NCI-H1930 (cell line): ENCODE measurements at regions not wholly inside any gene's neighbourhood (a gene's known extent, or its start where the extent isn't known, plus 50 kb on each side); places are given as distances from the start of the nearest gene placed in this dataset.

Source experiments
- DNase-seq, 2 experiments: peaks; one replicate each; lab custom pipeline; 2025; lab: John Stamatoyannopoulos, UW

DNA sequence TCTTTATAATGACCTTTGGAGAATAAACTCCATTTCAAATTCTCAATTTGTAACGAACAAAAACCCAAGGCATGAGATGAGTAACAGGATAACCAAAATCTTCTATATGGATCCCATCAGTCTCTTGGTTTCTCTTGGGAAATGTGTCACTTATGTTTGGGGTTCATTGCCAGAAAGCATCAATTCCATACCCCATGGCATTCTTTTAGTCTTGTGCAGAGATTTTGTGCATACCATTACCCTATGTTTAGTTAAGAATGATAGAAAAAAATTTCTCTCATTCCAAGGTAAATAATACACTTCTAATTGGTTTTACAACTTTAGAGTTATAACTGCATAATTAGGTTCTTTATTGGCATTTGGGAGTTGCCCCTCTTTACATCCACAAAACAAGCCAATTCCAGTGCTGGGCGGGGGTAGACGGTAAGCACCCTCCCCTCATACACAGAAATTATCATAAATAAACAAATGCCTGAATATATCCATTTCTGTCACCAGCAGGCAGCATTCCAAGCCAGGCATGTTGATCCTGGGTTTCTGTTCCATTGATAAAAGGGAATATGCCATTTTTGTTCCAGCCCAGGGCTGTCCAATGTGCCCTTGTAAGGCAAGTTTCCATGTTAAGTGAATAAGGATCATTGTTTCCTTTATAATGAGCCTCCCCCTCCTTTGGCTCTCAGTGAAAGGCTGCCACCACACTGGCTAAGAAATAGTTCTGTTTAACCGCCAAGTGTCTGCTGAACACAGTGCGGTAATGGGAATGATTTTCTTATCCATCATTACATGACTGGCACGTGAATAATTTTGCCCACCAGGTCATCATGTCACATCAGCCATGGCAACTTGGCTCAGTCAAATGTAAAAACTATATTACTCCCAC, 680.1 kb upstream of the ZEB2 start:
- DNase-seq, result no peak

DNA sequence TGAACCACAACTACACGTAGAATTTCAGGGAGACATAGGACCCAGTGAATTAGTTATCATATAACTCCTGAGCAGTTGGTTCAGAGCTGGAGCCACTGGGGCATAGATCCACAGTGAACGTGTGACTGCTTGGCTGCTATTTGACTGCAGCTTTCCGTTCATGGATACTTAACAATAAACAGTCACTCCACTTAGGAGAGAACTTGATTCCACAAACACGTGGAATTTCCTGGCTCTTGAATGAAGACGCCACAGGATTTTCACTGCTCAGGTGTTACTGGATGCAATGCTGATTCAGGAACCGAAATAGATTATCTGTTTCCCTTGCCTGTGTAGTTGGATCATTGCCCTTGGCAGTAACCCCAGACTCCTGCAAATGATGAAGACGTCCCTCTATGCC, 679.1 kb upstream of the ZEB2 start:
- peak in 1 of 2 experiments; percentile 15 for DNase-seq

DNA sequence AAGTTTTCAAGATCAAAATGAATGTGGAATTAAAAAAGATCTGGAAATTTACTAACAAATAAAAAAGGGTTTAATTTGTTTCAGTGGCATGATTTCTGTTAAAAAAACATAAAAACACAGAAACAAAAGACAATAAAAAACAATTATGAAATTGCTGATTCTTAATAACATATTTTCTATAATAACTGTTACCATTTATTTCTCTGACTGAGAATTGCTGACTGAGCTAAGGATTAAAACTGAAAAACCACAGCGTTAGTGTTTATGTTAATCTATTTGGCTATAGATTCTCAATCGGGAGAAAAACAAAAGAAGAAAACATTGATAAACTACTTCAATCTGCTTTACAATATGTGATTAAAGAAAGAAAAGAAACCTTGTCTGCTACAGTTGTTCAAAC, 678.6 kb upstream of the ZEB2 start:
- no peak for DNase-seq

DNA sequence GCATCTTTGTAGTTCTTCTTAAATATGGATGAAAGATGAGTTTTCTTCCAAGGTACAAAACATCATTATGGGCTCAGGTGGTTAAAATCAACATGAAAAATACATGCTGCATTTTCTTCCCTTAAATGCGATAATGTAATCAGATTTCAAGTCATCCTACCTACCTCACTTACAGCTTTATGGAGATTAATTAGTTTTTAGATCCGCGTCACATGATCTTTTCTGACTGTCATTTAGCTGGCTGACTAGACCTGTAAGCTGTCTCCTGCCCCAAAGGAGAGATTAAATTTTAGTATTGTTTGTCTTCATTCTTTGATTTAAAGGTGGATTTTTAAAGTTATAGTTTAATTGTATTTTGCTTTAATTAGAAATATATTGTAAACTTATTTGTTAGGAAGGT, 678.0 kb upstream of the ZEB2 start:
- peak in 1 of 2 experiments; percentile 46 for DNase-seq

DNA sequence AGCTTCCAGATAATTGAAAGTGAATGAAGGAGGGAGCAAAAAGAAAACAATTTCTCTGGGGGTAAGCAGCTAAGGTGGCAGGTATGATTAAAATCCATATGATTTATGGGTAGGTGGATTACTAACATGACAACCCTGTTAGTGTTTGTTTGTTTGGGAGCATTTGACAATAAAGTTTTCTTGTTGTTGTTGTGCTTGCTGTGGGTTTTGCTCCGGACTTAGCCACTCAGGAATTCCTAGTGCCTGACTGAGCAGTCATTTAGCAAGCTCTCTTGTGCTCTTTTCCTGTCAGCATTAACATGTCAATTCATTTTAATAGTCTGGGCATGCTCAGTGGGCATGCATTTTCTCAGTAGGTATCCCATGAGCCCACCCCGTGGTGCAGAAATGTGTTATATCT, 674.8 kb upstream of the ZEB2 start:
- no peak for DNase-seq

GRCh38 chr2:145190031-145190703, 670.2 kb upstream of the ZEB2 start:
- no peak for DNase-seq

- DNase-seq, result no peak
Observed at GRCh38 chr2:145186303-145186702, 666.4 kb upstream of the ZEB2 start.

DNA sequence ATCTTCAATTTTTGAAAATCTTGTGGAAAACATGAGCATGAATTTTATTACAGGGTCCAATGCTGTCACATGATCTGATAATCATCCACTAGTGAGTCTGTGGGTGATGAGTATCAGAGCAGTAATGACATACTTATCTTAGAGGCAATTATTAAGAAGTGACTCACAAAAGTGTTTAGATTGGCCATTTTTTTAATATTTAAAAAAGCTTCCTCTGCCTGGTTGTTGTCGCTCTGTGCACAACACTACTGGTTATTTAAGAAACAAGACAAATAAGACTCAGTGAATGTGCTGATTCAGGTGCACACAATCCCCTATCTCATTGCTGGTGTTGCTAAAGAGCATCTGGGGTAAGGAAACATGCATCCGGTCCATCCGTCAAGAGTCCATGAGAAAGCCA, 665.8 kb upstream of the ZEB2 start:
- no peak for DNase-seq

GRCh38 chr2:145184741-145185651, 665.1 kb upstream of the ZEB2 start:
- no peak for DNase-seq

GRCh38 chr2:145169285-145169684, 649.4 kb upstream of the ZEB2 start:
- DNase-seq, result no peak

DNA sequence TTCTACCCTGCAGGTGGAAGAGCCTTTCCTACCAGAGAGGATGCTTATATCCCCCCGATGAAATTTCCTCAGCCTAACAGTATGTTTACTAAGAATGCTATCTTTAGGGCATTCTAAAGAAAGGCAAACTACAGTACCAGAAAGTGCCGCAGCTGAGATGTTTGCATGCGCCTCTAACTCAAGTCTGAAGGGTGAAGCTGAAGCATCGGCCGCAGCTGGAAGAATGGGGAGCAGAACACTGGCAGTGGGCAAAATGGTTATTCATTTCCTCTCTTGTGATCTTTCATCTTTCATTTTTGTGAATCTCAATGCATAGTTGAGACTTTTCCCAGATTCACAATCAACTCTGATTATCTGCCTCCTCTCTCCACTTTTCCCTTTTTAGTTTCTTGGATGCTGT, 648.2 kb upstream of the ZEB2 start:
- no peak for DNase-seq

DNA sequence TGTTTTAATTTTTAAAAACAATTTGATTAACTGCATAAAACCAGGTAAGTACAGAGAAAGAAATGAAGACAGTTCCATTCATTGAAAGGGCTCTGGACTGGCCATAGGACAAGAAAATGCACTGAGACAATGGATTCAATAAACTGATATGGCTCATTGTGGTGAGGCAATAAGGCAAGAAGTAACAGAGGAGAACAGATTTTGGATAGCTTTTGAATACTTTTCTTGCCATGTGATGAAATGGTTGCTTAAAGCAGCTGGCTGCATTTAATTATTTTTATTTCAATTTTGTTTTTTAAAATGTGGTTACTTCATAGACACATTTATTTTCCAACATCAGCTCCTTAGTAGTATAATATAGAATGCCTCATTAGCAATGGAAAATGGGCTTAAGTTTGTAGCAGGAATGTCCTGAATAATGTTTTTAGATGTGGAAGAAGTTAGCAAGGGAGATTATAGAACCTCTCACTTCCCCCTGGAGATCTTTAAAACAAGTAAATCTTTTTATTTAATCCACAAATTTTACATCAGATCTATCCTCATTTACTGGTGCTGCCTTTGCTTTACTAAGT, 646.9 kb upstream of the ZEB2 start:
- no peak for DNase-seq

DNA sequence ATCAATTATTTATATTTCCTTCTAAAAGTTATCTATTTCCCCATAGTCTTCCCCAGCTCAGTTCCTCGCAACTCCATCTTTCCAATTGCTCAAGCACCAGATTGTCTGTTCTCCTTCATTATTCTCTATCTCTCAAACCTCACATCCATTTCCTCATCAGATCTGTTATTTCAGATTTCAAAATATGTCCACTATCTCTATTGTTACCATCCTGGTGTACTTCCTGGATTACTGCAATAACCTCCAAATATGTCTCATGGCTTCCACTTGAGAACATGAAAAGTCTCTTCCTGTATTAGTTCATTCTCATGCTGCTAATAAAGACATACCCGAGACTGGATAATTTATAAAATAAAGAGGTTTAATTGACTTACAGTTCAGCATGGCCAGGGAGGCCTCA, 641.7 kb upstream of the ZEB2 start:
- DNase-seq, result no peak

DNA sequence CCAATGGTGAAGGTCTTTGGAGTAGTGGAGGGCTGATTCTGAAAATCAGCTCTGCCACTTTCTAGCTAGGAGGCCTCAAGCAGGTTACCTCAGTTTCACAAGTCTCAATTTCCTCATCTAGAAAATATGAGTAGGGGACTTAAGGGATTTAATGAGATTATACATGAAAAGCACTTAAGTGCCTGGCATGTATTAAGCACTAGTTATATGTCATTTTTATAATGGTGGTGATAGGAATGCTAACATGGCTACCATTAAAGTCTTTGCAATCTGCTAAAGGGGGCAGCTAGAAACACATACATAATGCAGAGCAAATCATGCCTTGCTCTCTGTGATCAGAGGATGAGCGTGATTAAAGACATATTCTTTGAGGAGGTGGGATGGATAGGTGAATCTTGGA, 640.9 kb upstream of the ZEB2 start:
- DNase-seq, result no peak

- DNase-seq, result no peak
Observed at GRCh38 chr2:145159676-145160075, 639.8 kb upstream of the ZEB2 start.

DNA sequence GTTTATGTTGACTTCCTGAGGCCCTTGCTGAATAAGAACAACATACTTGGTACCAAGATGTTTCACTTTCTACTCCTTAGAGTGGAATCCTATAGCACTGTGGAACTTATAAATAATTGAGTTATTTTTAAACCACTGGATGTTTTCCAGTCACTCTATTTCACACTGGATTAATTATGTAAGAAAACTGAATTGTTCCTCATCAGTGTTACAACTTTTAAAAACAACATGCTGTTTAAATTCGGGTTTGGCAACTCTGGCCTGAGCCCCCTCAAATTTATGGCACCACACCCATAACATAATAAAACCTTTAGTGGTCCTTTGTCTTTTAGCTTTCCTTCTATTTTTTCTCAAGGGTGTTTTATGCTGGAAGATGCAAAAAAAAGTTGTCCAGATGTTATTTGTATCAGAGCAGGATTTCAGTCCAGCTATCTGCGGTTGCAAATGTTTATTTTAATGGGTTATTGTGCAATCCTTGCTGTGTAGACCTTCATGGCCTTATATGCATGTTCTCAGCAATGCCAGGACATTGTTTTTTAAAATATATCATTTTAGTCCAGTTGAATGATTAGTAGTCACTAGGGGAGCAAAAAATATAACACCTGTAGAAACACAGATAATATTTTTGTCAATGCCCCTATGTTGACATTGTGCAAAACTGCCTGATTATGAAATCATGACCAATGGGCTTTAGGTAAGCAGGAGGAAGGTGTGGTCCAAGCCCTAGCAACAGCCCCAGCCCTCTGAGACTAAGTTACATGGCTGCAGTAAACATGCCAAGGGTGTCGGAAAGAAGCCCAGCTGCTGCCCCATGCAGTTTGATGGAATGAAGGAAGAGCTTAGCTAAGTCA, 638.0 kb upstream of the ZEB2 start:
- DNase-seq, result no peak

GRCh38 chr2:145157036-145157675, 637.2 kb upstream of the ZEB2 start:
- DNase-seq, result no peak

DNA sequence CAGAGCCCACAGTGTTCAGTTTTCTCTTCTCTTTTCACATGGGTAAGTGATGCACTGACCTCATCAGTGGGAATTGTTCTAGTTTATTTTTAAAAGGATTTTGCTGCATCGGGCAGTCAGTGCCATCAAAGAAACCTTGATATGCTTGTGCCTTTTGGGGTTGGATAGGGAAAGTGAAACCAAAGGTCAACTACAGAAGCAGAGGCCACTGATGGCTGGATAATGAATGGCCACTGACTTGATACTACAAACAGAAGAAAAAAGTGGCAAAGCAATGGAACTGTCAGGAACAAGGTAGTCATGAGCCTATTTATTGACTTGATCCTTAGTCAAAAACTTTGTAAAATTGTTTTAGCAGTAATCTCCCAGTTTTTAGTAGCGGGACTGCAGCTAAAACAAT, 636.3 kb upstream of the ZEB2 start:
- DNase-seq, result no peak

- DNase-seq, result no peak
Observed at GRCh38 chr2:145155196-145155595, 635.3 kb upstream of the ZEB2 start.

DNA sequence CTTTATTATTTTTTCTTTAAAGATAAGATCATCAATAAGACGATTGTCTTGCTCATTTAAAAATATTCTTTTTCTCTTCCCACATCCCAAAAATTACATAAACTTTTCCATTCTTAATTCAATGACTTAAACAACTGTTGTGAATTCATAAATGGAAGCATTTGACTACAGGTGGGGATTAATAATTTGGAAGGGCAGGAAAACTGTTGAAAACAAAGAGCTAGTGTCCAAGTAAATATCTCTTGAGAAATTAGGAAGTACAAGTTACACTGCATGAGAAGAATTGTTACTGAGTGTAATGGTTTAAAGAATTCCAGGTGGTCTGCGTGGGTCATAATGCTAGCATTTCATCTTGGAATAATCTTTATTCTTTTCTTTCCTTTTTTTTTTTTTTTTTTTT, 634.8 kb upstream of the ZEB2 start:
- no peak for DNase-seq

GRCh38 chr2:145146691-145147090, 626.8 kb upstream of the ZEB2 start:
- DNase-seq, result no peak
